Hepatocyte (in vitro differentiated cells): ENCODE measurements at regions not wholly inside any gene's neighbourhood (a gene's known extent, or its start where the extent isn't known, plus 50 kb on each side); places are given as distances from the start of the nearest gene placed in this dataset.
"Not testable (repeated sequence)": the region's sequence is repeated elsewhere in the genome, so short reads cannot be mapped to it uniquely, and the experiment has no call there.

Experiments
- DNase-seq: peaks from one replicate; pipeline ENCODE4 v3.0.0-alpha.2; 2016; ENCODE audit warnings: low spot score
- H2AFZ ChIP-seq: fragments of 200-600 bp; sonication (generic); 2 replicates; pipeline ENCODE4 v1.6.0; 2016; ENCODE audit warnings: antibody characterized with exemption, mild to moderate bottlenecking
- H3K27ac ChIP-seq: fragments of 200-600 bp; sonication (generic); 2 replicates; pipeline ENCODE4 v1.5.1; 2016; ENCODE audit warnings: mild to moderate bottlenecking
- H3K27me3 ChIP-seq: fragments of 200-600 bp; sonication (generic); 2 replicates; pipeline ENCODE4 v1.6.1; 2016
- H3K36me3 ChIP-seq: fragments of 200-600 bp; sonication (generic); replicated peaks from 2 replicates; pipeline ENCODE4 v1.5.1; 2016; ENCODE audit warnings: low read depth; ENCODE audit not compliant: insufficient read depth
- H3K4me1 ChIP-seq: fragments of 200-600 bp; sonication (generic); 2 replicates; pipeline ENCODE4 v1.5.1; 2016; ENCODE audit warnings: mild to moderate bottlenecking, moderate library complexity; ENCODE audit not compliant: insufficient read depth
- H3K4me2 ChIP-seq: fragments of 200-600 bp; sonication (generic); 2 replicates; pipeline ENCODE4 v1.6.0; 2016
- H3K4me3 ChIP-seq: fragments of 200-600 bp; sonication (generic); 2 replicates; pipeline ENCODE4 v1.5.1; 2016; ENCODE audit warnings: mild to moderate bottlenecking
- H3K79me2 ChIP-seq: fragments of 200-600 bp; sonication (generic); 2 replicates; pipeline ENCODE4 v1.6.0; 2017; ENCODE audit warnings: mild to moderate bottlenecking
- H3K9me2 ChIP-seq: fragments of 200-600 bp; sonication (generic); replicated peaks from 2 replicates; pipeline ENCODE4 v1.6.0; 2017; ENCODE audit warnings: mild to moderate bottlenecking; ENCODE audit not compliant: insufficient read depth
- H3K9me3 ChIP-seq: fragments of 200-600 bp; sonication (generic); 2 replicates; pipeline ENCODE4 v1.5.1; 2016; ENCODE audit warnings: low read depth, mild to moderate bottlenecking
- H4K20me1 ChIP-seq: fragments of 200-600 bp; sonication (generic); 2 replicates; pipeline ENCODE4 v1.6.0; 2016; ENCODE audit warnings: mild to moderate bottlenecking; ENCODE audit not compliant: insufficient read depth, poor library complexity, severe bottlenecking
- EZH2 ChIP-seq: fragments of 200-600 bp; sonication (generic); IDR thresholded peaks from 2 replicates; pipeline ENCODE4 v1.6.1; 2016; ENCODE audit warnings: antibody characterized with exemption, mild to moderate bottlenecking, borderline replicate concordance
- EZH2phosphoT487 ChIP-seq: fragments of 200-600 bp; sonication (generic); IDR thresholded peaks from one replicate; pipeline ENCODE4 v1.6.1; 2018; ENCODE audit warnings: antibody characterized with exemption, mild to moderate bottlenecking, low read depth, moderate library complexity; ENCODE audit not compliant: unreplicated experiment, severe bottlenecking
- WGBS: methylation state at CpG from one replicate; pipeline ENCODE4 v1.1.6; 2016; ENCODE audit warnings: low lambda C conversion rate; ENCODE audit errors: missing lambda C conversion rate; 5-methylcytosine and 5-hydroxymethylcytosine counted together
- TF ChIP-seq, protein P1 (sequence below): fragments of 200-600 bp; sonication (generic); IDR thresholded peaks from 2 replicates; pipeline ENCODE4 v1.5.1; 2016; ENCODE audit warnings: antibody characterized with exemption, mild to moderate bottlenecking; ENCODE audit not compliant: poor library complexity

DNA sequence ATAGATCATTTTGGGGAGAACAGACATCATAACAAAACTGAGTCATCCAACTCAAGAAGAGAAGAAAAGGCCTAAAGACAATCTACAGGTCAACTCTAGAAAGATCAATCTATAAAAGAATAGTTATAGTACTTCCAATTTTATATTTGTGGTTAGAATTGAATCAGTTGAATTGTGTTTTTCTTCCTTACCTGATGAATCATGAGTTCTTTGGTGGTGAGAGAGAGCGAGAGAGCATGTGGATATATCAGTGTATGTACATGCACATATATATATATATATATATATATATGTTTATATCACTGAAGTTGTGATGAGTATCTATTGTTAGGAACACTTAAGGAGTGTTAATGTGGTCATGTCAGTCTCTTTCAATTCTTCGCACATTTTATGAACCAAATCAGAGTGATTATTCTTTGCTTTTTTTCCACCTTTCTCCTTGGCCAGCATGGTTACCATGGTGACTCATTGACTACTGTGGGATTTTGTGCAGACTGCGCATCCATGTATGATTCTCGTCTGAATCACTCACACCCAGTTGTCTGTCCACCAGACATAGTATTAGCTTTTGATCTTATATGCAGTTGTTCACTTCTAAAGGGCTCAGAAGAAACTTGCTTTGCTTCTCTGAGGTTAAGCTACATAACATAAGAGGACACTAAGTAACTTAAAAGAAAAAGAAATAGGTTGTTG, 90.4 kb upstream of the RAB40AL start:
- Histone ChIP-seq H2AFZ (no peak overlapping the region), H3K9me2 (no peaks in the 10 kb centered on the region), H4K20me1 (no peaks in the 10 kb centered on the region), H3K4me3 (no peak overlapping the region), H3K4me2 (no peak overlapping the region), H3K27me3 (no peaks in the 10 kb centered on the region), H3K79me2 (no peaks in the 10 kb centered on the region), H3K4me1 (no peaks in the 10 kb centered on the region), H3K27ac (no peak overlapping the region), H3K9me3 (no peaks in the 10 kb centered on the region), H3K36me3 (no peaks in the 10 kb centered on the region)
- TF ChIP-seq, protein P1, sequence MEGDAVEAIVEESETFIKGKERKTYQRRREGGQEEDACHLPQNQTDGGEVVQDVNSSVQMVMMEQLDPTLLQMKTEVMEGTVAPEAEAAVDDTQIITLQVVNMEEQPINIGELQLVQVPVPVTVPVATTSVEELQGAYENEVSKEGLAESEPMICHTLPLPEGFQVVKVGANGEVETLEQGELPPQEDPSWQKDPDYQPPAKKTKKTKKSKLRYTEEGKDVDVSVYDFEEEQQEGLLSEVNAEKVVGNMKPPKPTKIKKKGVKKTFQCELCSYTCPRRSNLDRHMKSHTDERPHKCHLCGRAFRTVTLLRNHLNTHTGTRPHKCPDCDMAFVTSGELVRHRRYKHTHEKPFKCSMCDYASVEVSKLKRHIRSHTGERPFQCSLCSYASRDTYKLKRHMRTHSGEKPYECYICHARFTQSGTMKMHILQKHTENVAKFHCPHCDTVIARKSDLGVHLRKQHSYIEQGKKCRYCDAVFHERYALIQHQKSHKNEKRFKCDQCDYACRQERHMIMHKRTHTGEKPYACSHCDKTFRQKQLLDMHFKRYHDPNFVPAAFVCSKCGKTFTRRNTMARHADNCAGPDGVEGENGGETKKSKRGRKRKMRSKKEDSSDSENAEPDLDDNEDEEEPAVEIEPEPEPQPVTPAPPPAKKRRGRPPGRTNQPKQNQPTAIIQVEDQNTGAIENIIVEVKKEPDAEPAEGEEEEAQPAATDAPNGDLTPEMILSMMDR: no peak
- TF ChIP-seq EZH2 (no peak), EZH2phosphoT487 (no peak)
- no peak for DNase-seq
- WGBS: 81% methylated on average over 4 of the region's 4 CpGs

GRCh38 chrX:102847362-102847761, 89.7 kb upstream of the RAB40AL start:
- 66% methylated on average over 2 of the region's 2 CpGs for WGBS
- H3K9me2 ChIP-seq: no peaks in the 10 kb centered on the region
- no peaks in the 10 kb centered on the region for H4K20me1 ChIP-seq
- no peak overlapping the region for H3K4me3 ChIP-seq
- H3K9me3 ChIP-seq: no peaks in the 10 kb centered on the region
- no peaks in the 10 kb centered on the region for H3K36me3 ChIP-seq
- no peaks in the 10 kb centered on the region for H3K27me3 ChIP-seq
- H3K79me2 ChIP-seq: no peaks in the 10 kb centered on the region
- H3K4me2 ChIP-seq: no peak overlapping the region
- no peaks in the 10 kb centered on the region for H3K4me1 ChIP-seq
- H2AFZ ChIP-seq: no peak overlapping the region
- no peak for DNase-seq
- H3K27ac ChIP-seq: no peak overlapping the region
- no peak for TF ChIP-seq EZH2phosphoT487
- TF ChIP-seq EZH2: no peak
- TF ChIP-seq, protein P1: no peak

DNA sequence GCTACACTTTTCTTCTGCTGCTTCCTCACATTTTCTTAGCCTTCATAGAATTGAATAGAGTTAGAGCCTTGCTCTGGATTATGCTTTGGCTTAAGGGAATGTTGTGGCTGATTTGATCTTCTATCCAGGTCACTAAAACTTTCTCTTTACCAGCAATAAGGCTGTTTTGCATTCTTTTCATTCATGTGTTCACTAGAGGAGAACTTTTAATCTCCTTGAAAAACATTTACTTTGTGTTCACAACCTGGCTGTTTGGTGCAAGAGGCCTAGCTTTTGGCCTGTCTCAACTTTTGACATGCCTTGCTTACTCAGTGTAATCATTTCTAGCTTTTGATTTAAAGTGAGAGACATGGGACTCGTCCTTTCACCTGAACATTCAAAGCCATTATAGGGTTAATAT, 87.7 kb upstream of the RAB40AL start:
- H3K27ac ChIP-seq: no peak overlapping the region
- no peaks in the 10 kb centered on the region for H3K79me2 ChIP-seq
- no peak overlapping the region for H3K4me2 ChIP-seq
- H3K9me3 ChIP-seq: no peaks in the 10 kb centered on the region
- H3K4me3 ChIP-seq: no peak overlapping the region
- no peaks in the 10 kb centered on the region for H3K9me2 ChIP-seq
- H3K36me3 ChIP-seq: no peaks in the 10 kb centered on the region
- no peak for TF ChIP-seq EZH2phosphoT487
- no peaks in the 10 kb centered on the region for H3K27me3 ChIP-seq
- H3K4me1 ChIP-seq: no peaks in the 10 kb centered on the region
- WGBS: 70% methylated on average over 1 of the region's 1 CpG
- H4K20me1 ChIP-seq: no peaks in the 10 kb centered on the region
- no peak for DNase-seq
- no peak overlapping the region for H2AFZ ChIP-seq

GRCh38 chrX:102858826-102859549, 78.1 kb upstream of the RAB40AL start:
- DNase-seq, H3K4me1 ChIP-seq, H2AFZ ChIP-seq, H3K9me3 ChIP-seq, H3K9me2 ChIP-seq, H3K27ac ChIP-seq, H3K4me3 ChIP-seq, H3K4me2 ChIP-seq, H4K20me1 ChIP-seq, H3K79me2 ChIP-seq, H3K27me3 ChIP-seq, H3K36me3 ChIP-seq: not testable (repeated sequence)
- 73% methylated on average over 8 of the region's 8 CpGs for WGBS
